ENCODE measurements at regions not wholly inside any gene's neighbourhood (a gene's known extent, or its start where the extent isn't known, plus 50 kb on each side); places are given as distances from the start of the nearest gene placed in this dataset.

- DNase-seq (no peak), FAIRE-seq (no peak)
- TF ChIP-seq, protein P1, sequence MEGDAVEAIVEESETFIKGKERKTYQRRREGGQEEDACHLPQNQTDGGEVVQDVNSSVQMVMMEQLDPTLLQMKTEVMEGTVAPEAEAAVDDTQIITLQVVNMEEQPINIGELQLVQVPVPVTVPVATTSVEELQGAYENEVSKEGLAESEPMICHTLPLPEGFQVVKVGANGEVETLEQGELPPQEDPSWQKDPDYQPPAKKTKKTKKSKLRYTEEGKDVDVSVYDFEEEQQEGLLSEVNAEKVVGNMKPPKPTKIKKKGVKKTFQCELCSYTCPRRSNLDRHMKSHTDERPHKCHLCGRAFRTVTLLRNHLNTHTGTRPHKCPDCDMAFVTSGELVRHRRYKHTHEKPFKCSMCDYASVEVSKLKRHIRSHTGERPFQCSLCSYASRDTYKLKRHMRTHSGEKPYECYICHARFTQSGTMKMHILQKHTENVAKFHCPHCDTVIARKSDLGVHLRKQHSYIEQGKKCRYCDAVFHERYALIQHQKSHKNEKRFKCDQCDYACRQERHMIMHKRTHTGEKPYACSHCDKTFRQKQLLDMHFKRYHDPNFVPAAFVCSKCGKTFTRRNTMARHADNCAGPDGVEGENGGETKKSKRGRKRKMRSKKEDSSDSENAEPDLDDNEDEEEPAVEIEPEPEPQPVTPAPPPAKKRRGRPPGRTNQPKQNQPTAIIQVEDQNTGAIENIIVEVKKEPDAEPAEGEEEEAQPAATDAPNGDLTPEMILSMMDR (IDR thresholded peaks at IDR 0.05; ENCODE audit: borderline replicate concordance, extremely low read depth, insufficient read depth): no peak
- H3K9ac ChIP-seq (ENCODE audit: low read length in 3 of 3): no peak overlapping the region
- intact Hi-C loops (cut with DNase I): no loop called here
- H3K4me1 ChIP-seq (ENCODE audit: control insufficient read depth in 2 of 3, insufficient read depth in 2 of 3, low read depth in 1 of 3, low read length in 3 of 3): no peaks in the 10 kb centered on the region
- no peaks in the 10 kb centered on the region for H3K9me3 ChIP-seq (ENCODE audit: control insufficient read depth in 2 of 3, insufficient read depth in 1 of 3, low read length in 3 of 3)
- no peak overlapping the region for H3K4me3 ChIP-seq (ENCODE audit: low read length in 3 of 3)
- no peak overlapping the region for H3K27ac ChIP-seq (ENCODE audit: low read depth in 2 of 2, low read length in 2 of 2)
- no peaks in the 10 kb centered on the region for H3K27me3 ChIP-seq (ENCODE audit: control insufficient read depth, insufficient read depth, low read length)
- H3K36me3 ChIP-seq (ENCODE audit: control insufficient read depth in 2 of 3, insufficient read depth in 3 of 3, low read length in 3 of 3): no peaks in the 10 kb centered on the region
Measured at GRCh38 chr6:66321017-66321416, 614.0 kb upstream of the EYS start.

DNA sequence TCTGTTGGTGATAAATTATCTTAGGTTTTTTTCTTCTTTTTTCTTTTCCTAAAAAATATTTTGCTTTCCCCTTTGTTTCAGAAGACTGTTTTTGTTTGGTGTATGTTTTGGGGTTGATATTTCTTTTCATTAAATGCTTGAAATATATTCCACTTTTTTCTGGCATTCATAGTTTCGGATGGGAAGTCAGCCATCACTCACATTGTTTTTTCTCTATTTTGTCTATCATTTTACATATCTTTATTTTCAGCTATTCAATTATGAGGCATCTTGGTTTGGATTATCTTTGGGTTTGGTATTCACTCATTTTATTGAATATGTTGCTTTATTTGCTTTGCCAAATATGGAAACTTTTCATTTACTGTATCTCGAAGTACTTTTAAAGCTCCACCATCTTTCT lies 600.5 kb upstream of the EYS start:
- Histone ChIP-seq H3K36me3 (ENCODE audit: control insufficient read depth in 2 of 3, insufficient read depth in 3 of 3, low read length in 3 of 3) (no peaks in the 10 kb centered on the region), H3K4me1 (ENCODE audit: control insufficient read depth in 2 of 3, insufficient read depth in 2 of 3, low read depth in 1 of 3, low read length in 3 of 3) (no peaks in the 10 kb centered on the region), H3K9ac (ENCODE audit: low read length in 3 of 3) (no peak overlapping the region), H3K4me3 (ENCODE audit: low read length in 3 of 3) (no peak overlapping the region), H3K27ac (ENCODE audit: low read depth in 2 of 2, low read length in 2 of 2) (no peak overlapping the region), H3K27me3 (ENCODE audit: control insufficient read depth, insufficient read depth, low read length) (no peaks in the 10 kb centered on the region), H3K9me3 (ENCODE audit: control insufficient read depth in 2 of 3, insufficient read depth in 1 of 3, low read length in 3 of 3) (peaks cover 0 to 8% (median 2%) of the 10 kb centered on the region in 3 donors)
- intact Hi-C loops (cut with DNase I): no loop called here
- DNase-seq (no peak), FAIRE-seq (no peak)
- TF ChIP-seq, protein P1 (IDR thresholded peaks at IDR 0.05; ENCODE audit: borderline replicate concordance, extremely low read depth, insufficient read depth): no peak

DNA sequence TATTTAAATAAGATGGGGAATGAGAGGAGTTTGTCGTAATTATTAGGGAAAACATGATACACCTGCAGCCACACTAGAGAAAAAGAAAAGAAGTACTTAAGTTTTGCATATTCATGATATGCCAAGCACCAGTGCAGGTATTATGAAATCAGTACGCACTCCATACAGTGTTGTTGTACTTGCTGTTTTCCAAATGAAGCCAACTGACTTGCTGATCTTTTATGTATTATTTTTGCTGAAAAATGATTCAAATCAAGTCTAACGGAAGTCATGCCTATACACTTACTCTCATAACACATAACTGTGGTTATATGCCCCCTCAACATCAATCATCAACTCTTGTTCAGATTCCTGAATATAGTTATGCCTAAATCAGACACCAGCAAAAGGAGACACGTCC lies 584.9 kb upstream of the EYS start:
- intact Hi-C loops (cut with DNase I): no loop called here
- Histone ChIP-seq H3K4me1 (ENCODE audit: control insufficient read depth in 2 of 3, insufficient read depth in 2 of 3, low read depth in 1 of 3, low read length in 3 of 3) (no peaks in the 10 kb centered on the region), H3K27me3 (ENCODE audit: control insufficient read depth, insufficient read depth, low read length) (no peaks in the 10 kb centered on the region), H3K4me3 (ENCODE audit: low read length in 3 of 3) (no peak overlapping the region), H3K9ac (ENCODE audit: low read length in 3 of 3) (no peak overlapping the region), H3K9me3 (ENCODE audit: control insufficient read depth in 2 of 3, insufficient read depth in 1 of 3, low read length in 3 of 3) (no peaks in the 10 kb centered on the region), H3K27ac (ENCODE audit: low read depth in 2 of 2, low read length in 2 of 2) (no peak overlapping the region), H3K36me3 (ENCODE audit: control insufficient read depth in 2 of 3, insufficient read depth in 3 of 3, low read length in 3 of 3) (no peaks in the 10 kb centered on the region)
- DNase-seq (no peak), FAIRE-seq (no peak)
- TF ChIP-seq, protein P1 (IDR thresholded peaks at IDR 0.05; ENCODE audit: borderline replicate concordance, extremely low read depth, insufficient read depth): no peak

DNA sequence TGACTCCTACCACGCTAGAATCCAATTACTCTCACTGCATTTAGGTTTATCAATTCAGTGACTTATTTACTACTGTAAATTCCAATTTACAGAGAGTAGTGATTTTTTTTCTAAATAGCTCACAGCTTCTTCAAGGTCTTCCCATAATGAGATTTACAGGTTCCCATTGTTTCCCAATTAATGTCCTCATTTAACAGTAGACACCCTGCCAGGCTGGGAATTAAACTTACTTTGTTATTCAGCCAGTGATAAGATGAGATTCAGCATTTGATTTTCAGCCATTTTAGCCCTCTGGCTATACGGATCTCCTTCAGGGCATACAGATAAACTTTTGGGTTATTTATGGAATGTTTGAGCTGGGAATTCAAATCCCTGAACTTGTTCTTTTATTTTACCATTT lies 582.9 kb upstream of the EYS start:
- H3K36me3 ChIP-seq (ENCODE audit: control insufficient read depth in 2 of 3, insufficient read depth in 3 of 3, low read length in 3 of 3): no peaks in the 10 kb centered on the region
- no peaks in the 10 kb centered on the region for H3K9me3 ChIP-seq (ENCODE audit: control insufficient read depth in 2 of 3, insufficient read depth in 1 of 3, low read length in 3 of 3)
- TF ChIP-seq, protein P1 (IDR thresholded peaks at IDR 0.05; ENCODE audit: borderline replicate concordance, extremely low read depth, insufficient read depth): no peak
- FAIRE-seq (no peak), DNase-seq (no peak)
- no peak overlapping the region for H3K4me3 ChIP-seq (ENCODE audit: low read length in 3 of 3)
- H3K27me3 ChIP-seq (ENCODE audit: control insufficient read depth, insufficient read depth, low read length): no peaks in the 10 kb centered on the region
- no peaks in the 10 kb centered on the region for H3K4me1 ChIP-seq (ENCODE audit: control insufficient read depth in 2 of 3, insufficient read depth in 2 of 3, low read depth in 1 of 3, low read length in 3 of 3)
- no peak overlapping the region for H3K9ac ChIP-seq (ENCODE audit: low read length in 3 of 3)
- intact Hi-C loops (cut with DNase I): no loop called here
- no peak overlapping the region for H3K27ac ChIP-seq (ENCODE audit: low read depth in 2 of 2, low read length in 2 of 2)
